ENCODE measurements at regions not wholly inside any gene's neighbourhood (a gene's known extent, or its start where the extent isn't known, plus 50 kb on each side); places are given as distances from the start of the nearest gene placed in this dataset.

GRCh38 chr4:183773790-183774189 lies 114.7 kb downstream of the TRAPPC11 start:
- TF ChIP-seq POLR2A (IDR thresholded peaks at IDR 0.05), result no peak
- no peak for TF ChIP-seq CTCF (IDR thresholded peaks at IDR 0.05)

Measured in right lobe of liver (tissue), 4 donors.